Mesothelial cell of epicardium (in vitro differentiated cells): ENCODE measurements at regions not wholly inside any gene's neighbourhood (a gene's known extent, or its start where the extent isn't known, plus 50 kb on each side); places are given as distances from the start of the nearest gene placed in this dataset.

Experiments used
- DNase-seq, 2 experiments: peaks; one replicate each; pipeline ENCODE4 v3.0.0; 2021; ENCODE audit warnings: low spot score in 2 of 2; ENCODE audit not compliant: unreplicated experiment in 2 of 2
- H3K27ac Mint-ChIP-seq: 2 replicates; pipeline ENCODE4 v1.8.0; 2021; ENCODE audit warnings: mixed read lengths
- H3K27me3 Mint-ChIP-seq: 2 replicates; pipeline ENCODE4 v1.8.0; 2021; ENCODE audit warnings: low read depth, mixed read lengths
- H3K36me3 Mint-ChIP-seq: 2 replicates; pipeline ENCODE4 v1.8.0; 2021; ENCODE audit warnings: mixed read lengths
- H3K4me1 Mint-ChIP-seq: 2 replicates; pipeline ENCODE4 v1.8.0; 2021; ENCODE audit warnings: mixed read lengths
- H3K4me3 Mint-ChIP-seq: 2 replicates; pipeline ENCODE4 v1.8.0; 2021; ENCODE audit warnings: mild to moderate bottlenecking, moderate library complexity, mixed read lengths
- H3K9me3 Mint-ChIP-seq: 2 replicates; pipeline ENCODE4 v1.8.0; 2021; ENCODE audit warnings: mixed read lengths
- TF ChIP-seq, protein P1 (sequence below): fragments of 200-600 bp; sonication (generic); IDR thresholded peaks from one replicate; pipeline ENCODE4 v1.5.0; 2021; ENCODE audit warnings: antibody characterized with exemption; ENCODE audit not compliant: unreplicated experiment

DNA sequence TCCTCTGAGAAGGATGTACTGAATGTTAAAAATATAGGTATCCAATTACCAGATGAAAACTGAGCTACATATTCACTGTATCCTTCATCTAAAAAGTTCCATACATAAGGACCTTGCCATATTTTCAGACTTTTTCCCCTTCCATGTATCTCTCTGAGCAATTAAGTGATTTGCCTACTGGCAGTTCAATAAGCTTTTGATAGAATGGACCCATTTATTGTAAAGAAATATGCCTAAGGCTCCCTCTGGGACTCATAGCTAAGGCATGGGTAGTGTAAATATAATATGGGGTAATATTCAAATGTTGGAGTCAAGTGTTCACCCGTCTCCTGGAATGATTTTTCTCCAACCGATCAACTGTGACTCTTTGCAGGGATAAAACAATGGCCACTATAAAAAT is 135.4 kb upstream of the FSHR start:
- H3K4me1 Mint-ChIP-seq, result no peaks in the 10 kb centered on the region
- no peak overlapping the region for H3K27ac Mint-ChIP-seq
- no peak overlapping the region for H3K4me3 Mint-ChIP-seq
- peaks cover 7% of the 10 kb centered on the region for H3K9me3 Mint-ChIP-seq
- no peaks in the 10 kb centered on the region for H3K36me3 Mint-ChIP-seq
- DNase-seq, result no peak
- no peaks in the 10 kb centered on the region for H3K27me3 Mint-ChIP-seq
- TF ChIP-seq, protein P1, sequence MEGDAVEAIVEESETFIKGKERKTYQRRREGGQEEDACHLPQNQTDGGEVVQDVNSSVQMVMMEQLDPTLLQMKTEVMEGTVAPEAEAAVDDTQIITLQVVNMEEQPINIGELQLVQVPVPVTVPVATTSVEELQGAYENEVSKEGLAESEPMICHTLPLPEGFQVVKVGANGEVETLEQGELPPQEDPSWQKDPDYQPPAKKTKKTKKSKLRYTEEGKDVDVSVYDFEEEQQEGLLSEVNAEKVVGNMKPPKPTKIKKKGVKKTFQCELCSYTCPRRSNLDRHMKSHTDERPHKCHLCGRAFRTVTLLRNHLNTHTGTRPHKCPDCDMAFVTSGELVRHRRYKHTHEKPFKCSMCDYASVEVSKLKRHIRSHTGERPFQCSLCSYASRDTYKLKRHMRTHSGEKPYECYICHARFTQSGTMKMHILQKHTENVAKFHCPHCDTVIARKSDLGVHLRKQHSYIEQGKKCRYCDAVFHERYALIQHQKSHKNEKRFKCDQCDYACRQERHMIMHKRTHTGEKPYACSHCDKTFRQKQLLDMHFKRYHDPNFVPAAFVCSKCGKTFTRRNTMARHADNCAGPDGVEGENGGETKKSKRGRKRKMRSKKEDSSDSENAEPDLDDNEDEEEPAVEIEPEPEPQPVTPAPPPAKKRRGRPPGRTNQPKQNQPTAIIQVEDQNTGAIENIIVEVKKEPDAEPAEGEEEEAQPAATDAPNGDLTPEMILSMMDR, result no peak

DNA sequence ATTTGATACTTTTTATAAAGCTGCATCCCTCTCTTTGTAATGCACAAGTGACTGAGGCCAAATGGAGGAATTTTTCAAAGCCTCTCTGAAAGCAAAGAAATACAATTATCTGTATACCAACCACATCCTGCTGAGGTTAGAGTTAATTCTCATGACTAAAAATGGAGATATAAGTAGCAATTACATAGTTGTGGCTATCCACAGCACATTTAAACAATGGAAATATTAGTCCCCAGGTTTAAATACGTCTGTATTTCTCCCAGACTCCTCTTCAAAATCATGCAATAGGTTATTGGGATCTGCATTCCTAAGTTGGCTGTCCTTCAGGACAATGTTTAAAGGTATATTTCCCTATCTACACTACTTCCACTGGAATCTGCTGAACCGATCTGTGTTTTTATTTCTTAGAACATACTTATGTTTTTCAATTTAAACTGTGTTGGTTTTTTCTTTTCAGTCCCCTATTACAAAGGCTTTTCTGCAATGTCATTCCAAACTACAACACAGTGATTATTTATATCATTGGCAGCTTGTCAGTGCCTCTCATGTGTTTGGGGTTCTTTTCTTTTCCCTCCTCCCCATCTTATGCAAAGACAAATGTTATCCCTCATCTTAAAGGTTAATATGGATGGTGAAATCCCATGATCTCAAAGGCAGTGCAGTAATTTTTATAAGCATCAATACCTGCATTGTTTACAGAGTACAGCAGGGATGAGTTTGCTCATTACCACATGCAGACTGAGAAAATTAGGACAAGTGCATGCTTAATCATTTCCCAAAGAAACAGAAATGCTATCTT is 134.8 kb upstream of the FSHR start:
- Mint-ChIP-seq H3K9me3 (peaks cover 7% of the 10 kb centered on the region), H3K27me3 (no peaks in the 10 kb centered on the region), H3K4me3 (no peak overlapping the region), H3K27ac (no peak overlapping the region), H3K36me3 (no peaks in the 10 kb centered on the region), H3K4me1 (no peaks in the 10 kb centered on the region)
- DNase-seq, result no peak
- TF ChIP-seq, protein P1, result no peak

DNA sequence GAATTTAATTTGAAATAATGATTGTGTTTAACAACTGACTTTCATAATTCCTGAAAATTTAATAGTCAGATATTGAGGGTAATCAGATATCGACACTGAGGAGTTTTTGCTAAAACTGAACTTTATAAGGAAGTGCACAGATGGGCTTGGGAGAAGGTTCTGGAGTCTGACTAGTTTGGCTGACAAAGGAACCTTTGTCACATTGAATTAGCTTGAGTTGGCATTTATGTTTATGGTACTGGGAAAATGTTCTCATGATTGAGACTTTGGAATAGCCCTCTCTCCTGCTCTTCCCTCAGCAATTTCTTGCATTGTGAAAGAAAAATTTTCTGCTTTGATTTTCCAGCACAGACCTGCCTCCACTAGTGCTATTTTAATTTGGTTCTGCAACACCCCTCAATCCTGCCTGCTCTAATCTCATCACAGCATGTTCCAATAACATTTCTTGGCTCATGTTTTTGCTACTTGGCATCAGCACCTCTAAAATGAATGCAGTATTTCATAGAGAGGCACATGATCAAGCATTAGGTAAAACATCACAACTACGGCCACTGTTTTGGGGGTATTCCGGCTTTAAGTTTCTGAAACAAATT is 133.9 kb upstream of the FSHR start:
- Mint-ChIP-seq H3K27ac (no peak overlapping the region), H3K4me1 (no peaks in the 10 kb centered on the region), H3K27me3 (no peaks in the 10 kb centered on the region), H3K36me3 (no peaks in the 10 kb centered on the region), H3K4me3 (no peak overlapping the region), H3K9me3 (peaks cover 7% of the 10 kb centered on the region)
- no peak for DNase-seq
- TF ChIP-seq, protein P1, result no peak

DNA sequence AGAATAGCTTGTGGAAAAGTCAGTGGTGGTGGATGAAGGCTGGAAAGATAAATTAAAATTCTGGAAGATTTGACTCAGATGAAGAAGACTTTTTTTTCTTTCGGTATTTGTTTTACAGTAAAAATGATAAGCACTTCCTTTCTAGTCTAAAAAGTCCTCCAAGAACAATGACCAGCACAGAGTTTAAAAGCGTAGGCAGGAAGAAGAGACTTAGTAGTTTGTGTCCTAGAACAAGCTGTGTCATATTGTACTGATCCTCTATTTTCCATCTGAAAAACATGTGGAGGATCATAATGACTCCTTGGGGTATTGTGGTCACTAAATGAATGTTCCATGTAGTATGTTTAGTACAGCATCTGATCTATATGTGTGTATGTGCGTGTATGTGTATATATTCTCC is 132.4 kb upstream of the FSHR start:
- Mint-ChIP-seq H3K4me3 (no peak overlapping the region), H3K27ac (no peak overlapping the region), H3K9me3 (no peaks in the 10 kb centered on the region), H3K4me1 (no peaks in the 10 kb centered on the region), H3K27me3 (no peaks in the 10 kb centered on the region), H3K36me3 (no peaks in the 10 kb centered on the region)
- DNase-seq, result no peak
- TF ChIP-seq, protein P1, result no peak

DNA sequence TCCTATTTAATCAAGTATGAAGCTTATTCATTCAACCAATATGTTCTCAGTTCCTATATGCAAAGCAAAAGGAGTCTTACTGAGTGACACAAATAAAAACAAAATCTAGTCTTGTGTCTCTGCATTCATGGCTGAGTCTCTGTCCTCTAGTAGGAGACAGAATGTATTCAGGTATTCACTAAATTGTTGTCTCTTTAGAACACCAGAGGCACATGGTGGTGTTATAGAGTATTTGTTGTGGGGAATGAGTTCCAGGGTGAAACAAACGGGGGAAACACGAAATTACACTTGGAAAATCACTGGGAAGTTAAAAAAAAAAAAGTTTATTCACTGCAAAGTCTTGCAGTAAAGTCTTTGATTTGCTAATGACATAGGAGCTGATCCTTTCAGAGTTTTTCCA is 131.7 kb upstream of the FSHR start:
- Mint-ChIP-seq H3K4me3 (no peak overlapping the region), H3K27me3 (no peaks in the 10 kb centered on the region), H3K9me3 (peaks cover 1% of the 10 kb centered on the region), H3K27ac (no peak overlapping the region), H3K36me3 (no peaks in the 10 kb centered on the region), H3K4me1 (no peaks in the 10 kb centered on the region)
- TF ChIP-seq, protein P1, result no peak
- no peak for DNase-seq
